ENCODE measurements at regions not wholly inside any gene's neighbourhood (a gene's known extent, or its start where the extent isn't known, plus 50 kb on each side); places are given as distances from the start of the nearest gene placed in this dataset.
A peak's percentile ranks its signal among the peaks of the same experiment; 100 is the strongest.

DNA sequence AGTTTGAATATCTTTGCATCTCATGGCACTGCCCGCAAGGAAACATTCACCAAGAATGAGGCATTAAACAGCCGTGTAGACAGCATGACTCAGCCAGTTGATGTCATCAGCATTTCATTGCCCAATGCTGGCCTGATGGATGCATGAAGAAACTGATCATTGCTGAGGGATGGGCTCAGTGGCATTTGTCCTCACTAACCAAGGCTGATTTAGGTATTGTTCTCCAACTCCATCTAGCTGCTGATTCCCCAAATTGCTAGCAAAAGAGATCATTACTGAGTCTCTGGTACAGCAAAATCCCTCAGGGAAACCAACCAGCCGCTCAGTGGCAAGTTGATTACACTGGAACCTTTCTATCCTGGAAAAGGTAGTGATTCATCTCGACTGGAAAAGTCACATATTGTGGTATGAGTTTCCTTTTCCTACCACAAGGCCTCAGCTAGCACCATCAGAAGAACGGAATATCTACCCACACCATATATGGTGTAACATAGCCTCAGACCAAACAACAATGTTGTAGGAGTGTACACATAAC lies 186.5 kb upstream of the GAP43 start:
- DNase-seq (ENCODE audit: low read depth), result peak; percentile 74

DNA sequence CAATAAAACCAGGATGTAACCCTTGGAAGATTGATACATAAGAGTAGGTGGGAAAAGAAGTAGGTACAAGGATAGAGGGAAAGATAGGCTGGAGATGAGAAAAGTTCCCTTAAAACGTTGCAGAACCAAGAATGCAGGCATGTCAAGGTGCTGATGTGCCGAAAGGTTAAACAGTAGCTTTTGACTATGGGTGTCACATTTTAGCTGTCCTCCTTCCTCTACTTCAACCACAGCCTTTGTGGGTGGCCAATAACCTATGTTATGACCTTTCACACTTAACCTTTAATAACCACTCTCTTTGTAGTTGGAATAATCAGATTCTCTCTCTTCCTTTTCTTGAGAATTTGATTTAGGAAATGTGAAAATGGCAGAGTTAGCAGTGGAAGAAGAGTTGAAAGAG lies 184.5 kb upstream of the GAP43 start:
- no peak for DNase-seq (ENCODE audit: low read depth)
- TF ChIP-seq, protein P1, sequence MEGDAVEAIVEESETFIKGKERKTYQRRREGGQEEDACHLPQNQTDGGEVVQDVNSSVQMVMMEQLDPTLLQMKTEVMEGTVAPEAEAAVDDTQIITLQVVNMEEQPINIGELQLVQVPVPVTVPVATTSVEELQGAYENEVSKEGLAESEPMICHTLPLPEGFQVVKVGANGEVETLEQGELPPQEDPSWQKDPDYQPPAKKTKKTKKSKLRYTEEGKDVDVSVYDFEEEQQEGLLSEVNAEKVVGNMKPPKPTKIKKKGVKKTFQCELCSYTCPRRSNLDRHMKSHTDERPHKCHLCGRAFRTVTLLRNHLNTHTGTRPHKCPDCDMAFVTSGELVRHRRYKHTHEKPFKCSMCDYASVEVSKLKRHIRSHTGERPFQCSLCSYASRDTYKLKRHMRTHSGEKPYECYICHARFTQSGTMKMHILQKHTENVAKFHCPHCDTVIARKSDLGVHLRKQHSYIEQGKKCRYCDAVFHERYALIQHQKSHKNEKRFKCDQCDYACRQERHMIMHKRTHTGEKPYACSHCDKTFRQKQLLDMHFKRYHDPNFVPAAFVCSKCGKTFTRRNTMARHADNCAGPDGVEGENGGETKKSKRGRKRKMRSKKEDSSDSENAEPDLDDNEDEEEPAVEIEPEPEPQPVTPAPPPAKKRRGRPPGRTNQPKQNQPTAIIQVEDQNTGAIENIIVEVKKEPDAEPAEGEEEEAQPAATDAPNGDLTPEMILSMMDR (conservative IDR thresholded peaks at IDR 0.05; ENCODE audit: low read depth, low read length), result no peak
- no peak overlapping the region for H3K4me3 ChIP-seq (ENCODE audit: low read length)

More for the DNA sequence above, 186.5 kb upstream of the GAP43 start:
- TF ChIP-seq, protein P1 (conservative IDR thresholded peaks at IDR 0.05; ENCODE audit: low read depth, low read length), result peak; percentile 61
- no peak overlapping the region for H3K4me3 ChIP-seq (ENCODE audit: low read length)

DNA sequence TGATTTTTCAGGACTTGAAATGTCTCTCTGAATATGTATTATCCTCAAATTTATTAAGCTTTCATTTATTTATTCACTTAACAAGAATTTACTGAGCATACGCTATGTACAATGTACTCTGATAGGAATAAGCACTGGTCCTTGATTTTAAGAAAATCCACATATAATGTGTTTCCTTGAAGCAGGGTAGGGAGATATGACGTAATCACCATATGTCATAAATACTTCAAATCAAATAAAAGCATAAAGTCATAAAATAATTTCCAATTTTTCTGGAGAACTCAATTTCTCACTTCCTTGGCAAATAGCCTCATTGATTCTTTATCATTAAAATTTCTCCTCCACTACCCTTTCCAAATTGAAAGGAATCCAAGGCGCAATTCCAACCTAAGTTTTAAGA lies 177.8 kb upstream of the GAP43 start:
- H3K4me3 ChIP-seq (ENCODE audit: low read length), result no peak overlapping the region
- DNase-seq (ENCODE audit: low read depth), result no peak
- TF ChIP-seq, protein P1 (conservative IDR thresholded peaks at IDR 0.05; ENCODE audit: low read depth, low read length), result no peak

DNA sequence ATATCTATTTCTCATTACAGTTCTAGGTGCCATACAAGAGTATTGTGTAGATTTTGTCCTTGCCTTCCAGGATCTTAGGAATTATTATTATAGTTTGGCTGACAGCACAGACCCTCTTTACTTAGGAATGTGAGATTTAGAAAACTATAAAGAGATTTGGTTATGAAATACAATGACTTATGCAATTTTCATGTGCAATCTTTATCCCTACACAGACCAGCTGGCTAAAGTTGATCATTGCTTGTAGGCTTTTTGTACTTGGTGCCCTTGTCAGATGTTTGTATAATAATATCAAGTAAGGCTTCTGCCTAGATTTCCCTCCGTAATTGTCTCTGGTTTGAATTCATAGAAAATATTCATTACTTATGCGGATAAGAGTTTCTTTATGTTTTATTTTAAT lies 174.5 kb upstream of the GAP43 start:
- TF ChIP-seq, protein P1 (conservative IDR thresholded peaks at IDR 0.05; ENCODE audit: low read depth, low read length), result no peak
- no peak for DNase-seq (ENCODE audit: low read depth)

DNA sequence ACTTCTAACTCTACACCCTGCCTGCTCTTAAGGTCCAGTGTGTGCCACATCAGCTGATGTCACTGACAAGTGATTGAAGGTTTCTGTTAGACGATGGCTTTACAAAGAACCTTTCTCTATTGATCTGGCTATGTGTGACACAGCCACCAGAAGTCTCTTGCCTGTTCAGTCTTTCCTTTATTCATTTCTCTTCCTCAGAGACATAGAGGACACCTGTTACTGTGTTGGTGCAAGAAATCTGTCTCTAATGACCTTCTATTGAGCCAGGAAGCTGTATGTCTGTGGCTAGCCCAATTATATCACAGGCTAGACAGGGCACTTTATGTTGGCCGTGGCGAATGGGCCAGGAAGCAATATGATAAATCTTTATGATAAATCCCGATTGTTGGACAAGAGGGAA lies 173.3 kb upstream of the GAP43 start:
- DNase-seq (ENCODE audit: low read depth), result no peak
- no peak overlapping the region for H3K4me3 ChIP-seq (ENCODE audit: low read length)
- TF ChIP-seq, protein P1 (conservative IDR thresholded peaks at IDR 0.05; ENCODE audit: low read depth, low read length), result no peak

More for the DNA sequence above, 174.5 kb upstream of the GAP43 start:
- H3K4me3 ChIP-seq (ENCODE audit: low read length), result no peak overlapping the region

DNA sequence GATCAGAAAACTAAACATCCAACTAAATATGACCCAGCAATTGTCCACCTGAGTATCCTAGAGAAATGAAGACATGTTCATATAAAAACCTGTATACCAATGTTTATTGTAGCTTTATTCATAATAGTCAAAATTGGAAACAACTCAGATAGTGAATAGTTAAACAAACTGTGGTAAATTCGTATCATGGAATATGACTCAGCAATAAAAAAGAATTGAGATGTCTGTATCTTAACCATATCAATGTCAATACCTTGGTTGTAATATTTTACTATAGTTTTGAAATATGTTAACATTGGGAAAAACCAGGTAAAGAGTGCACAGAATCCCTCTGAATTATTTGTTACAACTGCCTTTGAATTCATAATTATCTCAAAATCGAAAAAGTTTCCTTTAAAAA lies 159.3 kb upstream of the GAP43 start:
- no peak overlapping the region for H3K4me3 ChIP-seq (ENCODE audit: low read length)
- no peak for DNase-seq (ENCODE audit: low read depth)
- TF ChIP-seq, protein P1 (conservative IDR thresholded peaks at IDR 0.05; ENCODE audit: low read depth, low read length), result no peak

DNA sequence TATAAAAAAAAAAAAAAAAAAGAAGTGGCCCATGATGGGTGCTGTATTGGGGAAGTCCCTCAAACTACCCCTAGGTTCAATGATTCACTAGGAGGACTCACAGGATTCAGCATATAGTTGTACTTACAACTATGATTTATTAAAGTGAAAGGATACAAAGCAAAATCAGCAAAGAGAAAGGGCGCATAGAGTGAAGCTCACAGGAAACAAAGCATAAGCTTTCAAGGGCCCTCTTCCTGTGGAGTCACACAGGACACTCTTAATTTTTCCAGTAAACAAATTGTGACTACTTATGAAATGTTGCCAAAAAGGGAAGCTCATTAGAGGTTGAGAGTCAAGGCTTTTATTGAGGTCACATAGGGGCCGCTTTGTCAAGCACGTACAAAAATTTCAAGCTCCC lies 153.7 kb upstream of the GAP43 start:
- no peak overlapping the region for H3K4me3 ChIP-seq (ENCODE audit: low read length)
- TF ChIP-seq, protein P1 (conservative IDR thresholded peaks at IDR 0.05; ENCODE audit: low read depth, low read length), result no peak
- DNase-seq (ENCODE audit: low read depth), result no peak
